SK-N-SH (cell line): ENCODE measurements at regions not wholly inside any gene's neighbourhood (a gene's known extent, or its start where the extent isn't known, plus 50 kb on each side); places are given as distances from the start of the nearest gene placed in this dataset.

Experiments
- CTCF ChIA-PET: fragments of 300-600, 350-600 bp; formaldehyde crosslinking; extraction: SDS; loops from one replicate; lab custom pipeline; 2021; lab: Yijun Ruan, JAX
- POLR2A ChIA-PET: fragments of 350-600 bp; sonication (Branson Sonifier 250); formaldehyde crosslinking; extraction: SDS; loops from one replicate; lab custom pipeline; 2020; ENCODE audit warnings: antibody characterized with exemption, inconsistent platforms; lab: Yijun Ruan, JAX
- DNase-seq: peaks from one replicate; pipeline ENCODE4 v3.0.0; 2012
- H2AFZ ChIP-seq: fragments of 200-600 bp; sonication (generic); 2 replicates; pipeline ENCODE4 v1.8.1; 2016; ENCODE audit warnings: antibody characterized with exemption, mild to moderate bottlenecking, low read depth
- H3F3A ChIP-seq: fragments of 200-600 bp; sonication (generic); replicated peaks from 2 replicates; pipeline ENCODE3; 2016; ENCODE audit warnings: antibody characterized with exemption, mild to moderate bottlenecking; ENCODE audit not compliant: insufficient read depth
- H3K27ac ChIP-seq, 2 experiments: fragments of 200-500 bp in 1 of 2; fragments of 200-600 bp in 1 of 2; sonication (Bioruptor generic) in 1 of 2; sonication (generic), shearing (Covaris generic) in 1 of 2; 2 replicates each; pipeline versions ENCODE4 v1.5.1 to v1.6.1; 2014 to 2016; ENCODE audit warnings: low read depth in 2 of 2, inconsistent platforms in 1 of 2, low read length in 1 of 2, mild to moderate bottlenecking in 1 of 2, mixed read lengths in 1 of 2
- H3K27me3 ChIP-seq: fragments of 200-600 bp; sonication (generic), shearing (Covaris generic); 2 replicates; pipeline ENCODE4 v1.6.1; 2016; ENCODE audit warnings: mixed run types; ENCODE audit not compliant: insufficient read depth
- H3K36me3 ChIP-seq, 2 experiments: fragments of 200-500 bp in 1 of 2; fragments of 200-600 bp in 1 of 2; sonication (Bioruptor generic) in 1 of 2; sonication (generic) in 1 of 2; replicated peaks in 1 of 2; 2 replicates each; pipeline versions ENCODE3 to v1.5.1; 2014 to 2016; ENCODE audit warnings: low read length in 1 of 2, mild to moderate bottlenecking in 1 of 2; ENCODE audit not compliant: insufficient read depth in 2 of 2, control insufficient read depth in 1 of 2
- H3K4me1 ChIP-seq, 2 experiments: fragments of 200-500 bp in 1 of 2; fragments of 200-600 bp in 1 of 2; sonication (Bioruptor generic) in 1 of 2; sonication (generic), shearing (Covaris generic) in 1 of 2; 2 replicates each; pipeline versions ENCODE4 v1.5.1 to v1.6.1; 2014 to 2016; ENCODE audit warnings: low read depth in 1 of 2, low read length in 1 of 2, mixed run types in 1 of 2; ENCODE audit not compliant: insufficient read depth in 2 of 2, control insufficient read depth in 1 of 2
- H3K4me2 ChIP-seq: fragments of 200-600 bp; sonication (generic), shearing (Covaris generic); 2 replicates; pipeline ENCODE4 v1.6.1; 2017; ENCODE audit warnings: mixed run types
- H3K4me3 ChIP-seq, 2 experiments: fragments of 200-500 bp in 1 of 2; fragments of 200-600 bp in 1 of 2; sonication (Bioruptor generic) in 1 of 2; sonication (generic), shearing (Covaris generic) in 1 of 2; 2 replicates each; pipeline versions ENCODE4 v1.5.1 to v1.8.1; 2014 to 2016; ENCODE audit warnings: low read depth in 2 of 2, inconsistent platforms in 1 of 2, low read length in 1 of 2, mild to moderate bottlenecking in 1 of 2, mixed read lengths in 1 of 2, moderate library complexity in 1 of 2
- H3K79me2 ChIP-seq: fragments of 200-600 bp; sonication (generic); 2 replicates; pipeline ENCODE4 v1.8.1; 2017; ENCODE audit warnings: mild to moderate bottlenecking; ENCODE audit not compliant: insufficient read depth
- H3K9ac ChIP-seq: fragments of 200-600 bp; sonication (generic); 2 replicates; pipeline ENCODE4 v1.6.1; 2017; ENCODE audit warnings: mixed run types
- H3K9me2 ChIP-seq: fragments of 200-600 bp; sonication (generic); 2 replicates; pipeline ENCODE4 v1.6.1; 2017; ENCODE audit warnings: mixed run types
- H3K9me3 ChIP-seq: fragments of 200-600 bp; sonication (generic); 2 replicates; pipeline ENCODE4 v1.6.1; 2017; ENCODE audit warnings: mixed run types, mild to moderate bottlenecking, moderate library complexity
- H4K20me1 ChIP-seq: fragments of 200-600 bp; sonication (generic); 2 replicates; pipeline ENCODE4 v1.6.1; 2017; ENCODE audit warnings: mild to moderate bottlenecking, mixed run types; ENCODE audit not compliant: insufficient read depth
- CHD2 ChIP-seq: fragments of 150-350 bp; IDR thresholded peaks from 2 replicates; pipeline ENCODE4 v1.6.1; 2018; ENCODE audit warnings: low read length; ENCODE audit not compliant: partially characterized antibody
- CTCF ChIP-seq: fragments of 200-600 bp; sonication (generic); IDR thresholded peaks from 2 replicates; pipeline ENCODE4 v1.6.1; 2017; ENCODE audit warnings: antibody characterized with exemption, mild to moderate bottlenecking, moderate library complexity
- ELF1 ChIP-seq: IDR thresholded peaks from 2 replicates; pipeline ENCODE4 v1.4.0; 2012
- FOXJ3 ChIP-seq: sonication (generic); formaldehyde crosslinking; IDR thresholded peaks from 2 replicates; pipeline ENCODE4 v1.5.1; 2020; ENCODE audit warnings: mild to moderate bottlenecking, missing genetic modification reagents
- FOXM1 ChIP-seq: IDR thresholded peaks from 2 replicates; pipeline ENCODE4 v1.4.0; 2012; ENCODE audit warnings: low read depth, mild to moderate bottlenecking
- GABPA ChIP-seq: IDR thresholded peaks from 2 replicates; pipeline ENCODE4 v1.4.0; 2012; ENCODE audit warnings: low read depth, mild to moderate bottlenecking
- IRF3 ChIP-seq: fragments of 150-350 bp; IDR thresholded peaks from 2 replicates; pipeline ENCODE4 v1.6.1; 2016; ENCODE audit warnings: mild to moderate bottlenecking, low read depth, low read length
- JUND ChIP-seq: IDR thresholded peaks from 2 replicates; pipeline ENCODE4 v1.4.0; 2012
- MEF2A ChIP-seq: IDR thresholded peaks from 2 replicates; pipeline ENCODE4 v1.4.0; 2012; ENCODE audit warnings: low read depth, borderline replicate concordance
- MXI1 ChIP-seq: IDR thresholded peaks from 2 replicates; pipeline ENCODE4 v1.6.1; 2012; ENCODE audit warnings: mild to moderate bottlenecking, low read depth, low read length, improper control_type of control experiment
- NFIC ChIP-seq: IDR thresholded peaks from 2 replicates; pipeline ENCODE4 v1.4.0; 2012; ENCODE audit warnings: borderline replicate concordance
- NRF1 ChIP-seq: IDR thresholded peaks from 2 replicates; pipeline ENCODE4 v1.6.1; 2012; ENCODE audit warnings: low read depth, mild to moderate bottlenecking, low read length
- POLR2AphosphoS5 ChIP-seq: IDR thresholded peaks from 2 replicates; pipeline ENCODE4 v1.6.1; 2012; ENCODE audit warnings: low read depth, low read length
- RCOR1 ChIP-seq: fragments of 150-350 bp; IDR thresholded peaks from 2 replicates; pipeline ENCODE4 v1.6.1; 2017; ENCODE audit warnings: antibody characterized with exemption, low read length
- RFX5 ChIP-seq: IDR thresholded peaks from 2 replicates; pipeline ENCODE4 v1.6.1; 2012; ENCODE audit warnings: mild to moderate bottlenecking, improper control_type of control experiment, low read length
- TEAD4 ChIP-seq: IDR thresholded peaks from 2 replicates; pipeline ENCODE4 v1.4.0; 2012; ENCODE audit warnings: mild to moderate bottlenecking, borderline replicate concordance; ENCODE audit not compliant: insufficient read depth
- WGBS: methylation state at CpG from one replicate; pipeline ENCODE4 v1.1.6; 2017; ENCODE audit warnings: low lambda C conversion rate; 5-methylcytosine and 5-hydroxymethylcytosine counted together
- TF ChIP-seq, protein P1 (sequence below): IDR thresholded peaks from 2 replicates; pipeline ENCODE4 v1.6.1; 2012; ENCODE audit warnings: mild to moderate bottlenecking, low read depth, low read length, moderate library complexity
- TF ChIP-seq, protein P2 (sequence below): IDR thresholded peaks from 2 replicates; pipeline ENCODE4; 2012
- TF ChIP-seq, protein P3 (sequence below): IDR thresholded peaks from 2 replicates; pipeline ENCODE4 v1.4.0; 2012; ENCODE audit warnings: low read depth, borderline replicate concordance

DNA sequence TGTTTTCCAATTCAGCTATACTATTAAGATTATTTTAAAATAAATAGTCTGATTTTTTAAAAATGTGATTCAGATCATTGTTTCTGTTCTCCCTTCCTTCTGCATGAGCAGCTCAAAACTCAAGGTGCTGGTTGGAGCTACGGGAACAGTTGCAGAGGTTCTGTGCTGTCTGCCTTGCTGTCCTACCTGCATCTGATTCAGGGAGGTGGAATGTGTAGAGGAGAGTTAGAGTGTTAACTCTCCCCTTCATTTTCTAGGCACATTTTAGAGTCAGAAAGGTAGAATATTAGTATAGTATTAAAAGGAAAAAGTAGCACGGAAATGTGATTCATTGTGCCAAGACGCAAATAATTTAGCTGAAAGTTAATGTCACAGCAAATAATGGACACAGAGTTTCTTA is 188.1 kb upstream of the SLC35B3 start:
- H3K36me3 ChIP-seq: no peaks in the 10 kb centered on the region
- H4K20me1 ChIP-seq: no peaks in the 10 kb centered on the region
- no peak overlapping the region for H3K4me3 ChIP-seq
- 42% methylated on average over 3 of the region's 3 CpGs for WGBS
- H3K4me2 ChIP-seq: no peak overlapping the region
- H3K27me3 ChIP-seq: no peaks in the 10 kb centered on the region
- no peak overlapping the region for H3K27ac ChIP-seq
- CTCF ChIA-PET: no interaction called here
- H3K9me3 ChIP-seq: no peaks in the 10 kb centered on the region
- no peaks in the 10 kb centered on the region for H3F3A ChIP-seq
- H3K9me2 ChIP-seq: no peaks in the 10 kb centered on the region
- POLR2A ChIA-PET: no interaction called here
- no peak for TF ChIP-seq JUND
- TF ChIP-seq RCOR1: no peak
- no peak for TF ChIP-seq MXI1
- TF ChIP-seq, protein P1, sequence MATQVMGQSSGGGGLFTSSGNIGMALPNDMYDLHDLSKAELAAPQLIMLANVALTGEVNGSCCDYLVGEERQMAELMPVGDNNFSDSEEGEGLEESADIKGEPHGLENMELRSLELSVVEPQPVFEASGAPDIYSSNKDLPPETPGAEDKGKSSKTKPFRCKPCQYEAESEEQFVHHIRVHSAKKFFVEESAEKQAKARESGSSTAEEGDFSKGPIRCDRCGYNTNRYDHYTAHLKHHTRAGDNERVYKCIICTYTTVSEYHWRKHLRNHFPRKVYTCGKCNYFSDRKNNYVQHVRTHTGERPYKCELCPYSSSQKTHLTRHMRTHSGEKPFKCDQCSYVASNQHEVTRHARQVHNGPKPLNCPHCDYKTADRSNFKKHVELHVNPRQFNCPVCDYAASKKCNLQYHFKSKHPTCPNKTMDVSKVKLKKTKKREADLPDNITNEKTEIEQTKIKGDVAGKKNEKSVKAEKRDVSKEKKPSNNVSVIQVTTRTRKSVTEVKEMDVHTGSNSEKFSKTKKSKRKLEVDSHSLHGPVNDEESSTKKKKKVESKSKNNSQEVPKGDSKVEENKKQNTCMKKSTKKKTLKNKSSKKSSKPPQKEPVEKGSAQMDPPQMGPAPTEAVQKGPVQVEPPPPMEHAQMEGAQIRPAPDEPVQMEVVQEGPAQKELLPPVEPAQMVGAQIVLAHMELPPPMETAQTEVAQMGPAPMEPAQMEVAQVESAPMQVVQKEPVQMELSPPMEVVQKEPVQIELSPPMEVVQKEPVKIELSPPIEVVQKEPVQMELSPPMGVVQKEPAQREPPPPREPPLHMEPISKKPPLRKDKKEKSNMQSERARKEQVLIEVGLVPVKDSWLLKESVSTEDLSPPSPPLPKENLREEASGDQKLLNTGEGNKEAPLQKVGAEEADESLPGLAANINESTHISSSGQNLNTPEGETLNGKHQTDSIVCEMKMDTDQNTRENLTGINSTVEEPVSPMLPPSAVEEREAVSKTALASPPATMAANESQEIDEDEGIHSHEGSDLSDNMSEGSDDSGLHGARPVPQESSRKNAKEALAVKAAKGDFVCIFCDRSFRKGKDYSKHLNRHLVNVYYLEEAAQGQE: no peak
- TF ChIP-seq NFIC: no peak
- no peak for TF ChIP-seq GABPA
- no peak for TF ChIP-seq NRF1
- no peak for TF ChIP-seq MEF2A
- no peak for TF ChIP-seq IRF3
- no peak for TF ChIP-seq FOXM1
- TF ChIP-seq RFX5: no peak
- H3K79me2 ChIP-seq: no peaks in the 10 kb centered on the region
- no peak for DNase-seq
- no peak overlapping the region for H2AFZ ChIP-seq
- no peaks in the 10 kb centered on the region for H3K4me1 ChIP-seq
- H3K9ac ChIP-seq: no peak overlapping the region

GRCh38 chr6:8619853-8620252 is 184.5 kb upstream of the SLC35B3 start:
- Histone ChIP-seq H3K9ac (no peak overlapping the region), H4K20me1 (no peaks in the 10 kb centered on the region), H2AFZ (no peak overlapping the region), H3K9me3 (no peaks in the 10 kb centered on the region), H3K4me3 (no peak overlapping the region), H3K9me2 (no peaks in the 10 kb centered on the region), H3K36me3 (no peaks in the 10 kb centered on the region), H3K27me3 (no peaks in the 10 kb centered on the region), H3K4me1 (no peaks in the 10 kb centered on the region), H3K79me2 (no peaks in the 10 kb centered on the region), H3K4me2 (no peak overlapping the region), H3K27ac (no peak overlapping the region), H3F3A (no peaks in the 10 kb centered on the region)
- POLR2A ChIA-PET: no interaction called here
- no peak for DNase-seq
- WGBS: 24% methylated on average over 5 of the region's 8 CpGs
- no peak for TF ChIP-seq TEAD4
- TF ChIP-seq FOXM1: no peak
- no peak for TF ChIP-seq ELF1
- no peak for TF ChIP-seq CTCF
- TF ChIP-seq FOXJ3 (CRISPR knock-in tag): no peak
- no peak for TF ChIP-seq RCOR1
- TF ChIP-seq POLR2AphosphoS5: no peak
- TF ChIP-seq JUND: no peak
- TF ChIP-seq, protein P2, sequence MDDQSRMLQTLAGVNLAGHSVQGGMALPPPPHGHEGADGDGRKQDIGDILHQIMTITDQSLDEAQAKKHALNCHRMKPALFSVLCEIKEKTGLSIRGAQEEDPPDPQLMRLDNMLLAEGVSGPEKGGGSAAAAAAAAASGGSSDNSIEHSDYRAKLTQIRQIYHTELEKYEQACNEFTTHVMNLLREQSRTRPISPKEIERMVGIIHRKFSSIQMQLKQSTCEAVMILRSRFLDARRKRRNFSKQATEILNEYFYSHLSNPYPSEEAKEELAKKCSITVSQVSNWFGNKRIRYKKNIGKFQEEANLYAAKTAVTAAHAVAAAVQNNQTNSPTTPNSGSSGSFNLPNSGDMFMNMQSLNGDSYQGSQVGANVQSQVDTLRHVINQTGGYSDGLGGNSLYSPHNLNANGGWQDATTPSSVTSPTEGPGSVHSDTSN: no peak
- no peak for TF ChIP-seq CHD2
- TF ChIP-seq, protein P3, sequence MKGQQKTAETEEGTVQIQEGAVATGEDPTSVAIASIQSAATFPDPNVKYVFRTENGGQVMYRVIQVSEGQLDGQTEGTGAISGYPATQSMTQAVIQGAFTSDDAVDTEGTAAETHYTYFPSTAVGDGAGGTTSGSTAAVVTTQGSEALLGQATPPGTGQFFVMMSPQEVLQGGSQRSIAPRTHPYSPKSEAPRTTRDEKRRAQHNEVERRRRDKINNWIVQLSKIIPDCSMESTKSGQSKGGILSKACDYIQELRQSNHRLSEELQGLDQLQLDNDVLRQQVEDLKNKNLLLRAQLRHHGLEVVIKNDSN: no peak
- CTCF ChIA-PET: no interaction called here
